ENCODE measurements at regions not wholly inside any gene's neighbourhood (a gene's known extent, or its start where the extent isn't known, plus 50 kb on each side); places are given as distances from the start of the nearest gene placed in this dataset.

DNA sequence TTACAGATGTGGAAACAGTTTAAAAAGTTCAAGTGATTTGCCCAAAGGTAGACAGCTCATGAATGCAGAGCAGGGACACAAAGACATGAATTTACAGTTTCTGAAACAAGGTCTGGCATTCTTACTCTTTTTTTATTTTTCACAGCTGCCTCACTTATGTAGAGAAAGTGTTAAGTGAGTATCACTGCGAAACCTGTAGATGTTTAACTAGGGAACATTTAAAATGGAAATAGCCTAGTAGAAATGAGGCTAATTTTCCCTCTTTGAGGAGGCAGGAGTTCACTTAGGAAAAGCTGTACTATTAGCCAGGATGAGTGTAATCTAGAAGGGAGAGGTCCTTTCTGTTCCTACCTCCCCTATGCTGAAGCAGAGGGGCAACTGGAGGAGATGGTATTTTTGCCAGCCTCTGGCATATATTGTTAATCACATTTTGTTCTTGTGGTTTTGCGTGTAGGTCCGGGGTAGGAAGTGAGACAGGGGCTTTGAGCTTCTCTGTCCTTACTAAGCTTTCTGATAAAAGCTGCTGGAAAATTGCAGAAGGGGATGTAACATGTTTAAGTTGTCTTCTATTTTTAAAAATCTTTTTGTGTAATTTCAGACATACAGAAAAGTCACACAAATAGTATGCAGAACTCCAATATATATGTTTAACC, 492.8 kb upstream of the NR3C2 start:
- H3K4me3 ChIP-seq = no peak overlapping the region
- intact Hi-C loops (cut with DNase I) = no loop called here
- TF ChIP-seq, protein P1, sequence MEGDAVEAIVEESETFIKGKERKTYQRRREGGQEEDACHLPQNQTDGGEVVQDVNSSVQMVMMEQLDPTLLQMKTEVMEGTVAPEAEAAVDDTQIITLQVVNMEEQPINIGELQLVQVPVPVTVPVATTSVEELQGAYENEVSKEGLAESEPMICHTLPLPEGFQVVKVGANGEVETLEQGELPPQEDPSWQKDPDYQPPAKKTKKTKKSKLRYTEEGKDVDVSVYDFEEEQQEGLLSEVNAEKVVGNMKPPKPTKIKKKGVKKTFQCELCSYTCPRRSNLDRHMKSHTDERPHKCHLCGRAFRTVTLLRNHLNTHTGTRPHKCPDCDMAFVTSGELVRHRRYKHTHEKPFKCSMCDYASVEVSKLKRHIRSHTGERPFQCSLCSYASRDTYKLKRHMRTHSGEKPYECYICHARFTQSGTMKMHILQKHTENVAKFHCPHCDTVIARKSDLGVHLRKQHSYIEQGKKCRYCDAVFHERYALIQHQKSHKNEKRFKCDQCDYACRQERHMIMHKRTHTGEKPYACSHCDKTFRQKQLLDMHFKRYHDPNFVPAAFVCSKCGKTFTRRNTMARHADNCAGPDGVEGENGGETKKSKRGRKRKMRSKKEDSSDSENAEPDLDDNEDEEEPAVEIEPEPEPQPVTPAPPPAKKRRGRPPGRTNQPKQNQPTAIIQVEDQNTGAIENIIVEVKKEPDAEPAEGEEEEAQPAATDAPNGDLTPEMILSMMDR (IDR thresholded peaks at IDR 0.05) = no peak
- TF ChIP-seq POLR2AphosphoS5 (IDR thresholded peaks at IDR 0.05; ENCODE audit: insufficient read depth in 1 of 2, low read depth in 1 of 2) = no peak
- no peak for TF ChIP-seq POLR2A (IDR thresholded peaks at IDR 0.05)

GRCh38 chr4:148926276-148927260, 484.4 kb upstream of the NR3C2 start:
- no peak for DNase-seq (ENCODE audit: extremely low spot score in 2 of 2)
- Histone ChIP-seq H3K36me3 (no peaks in the 10 kb centered on the region), H3K27me3 (no peaks in the 10 kb centered on the region), H3K4me1 (no peaks in the 10 kb centered on the region), H3K4me3 (no peak overlapping the region), H3K27ac (no peak overlapping the region), H3K9me3 (no peaks in the 10 kb centered on the region)
- TF ChIP-seq POLR2A (IDR thresholded peaks at IDR 0.05) = no peak
- TF ChIP-seq POLR2AphosphoS5 (IDR thresholded peaks at IDR 0.05; ENCODE audit: insufficient read depth in 1 of 2, low read depth in 1 of 2) = no peak
- TF ChIP-seq, protein P1 (IDR thresholded peaks at IDR 0.05) = no peak
- intact Hi-C loops (cut with DNase I) = no loop called here

More for the DNA sequence above, 492.8 kb upstream of the NR3C2 start:
- no peaks in the 10 kb centered on the region for H3K4me1 ChIP-seq
- H3K9me3 ChIP-seq = no peaks in the 10 kb centered on the region
- H3K36me3 ChIP-seq = no peaks in the 10 kb centered on the region
- no peaks in the 10 kb centered on the region for H3K27me3 ChIP-seq
- no peak overlapping the region for H3K27ac ChIP-seq
- DNase-seq (ENCODE audit: extremely low spot score in 2 of 2) = no peak

DNA sequence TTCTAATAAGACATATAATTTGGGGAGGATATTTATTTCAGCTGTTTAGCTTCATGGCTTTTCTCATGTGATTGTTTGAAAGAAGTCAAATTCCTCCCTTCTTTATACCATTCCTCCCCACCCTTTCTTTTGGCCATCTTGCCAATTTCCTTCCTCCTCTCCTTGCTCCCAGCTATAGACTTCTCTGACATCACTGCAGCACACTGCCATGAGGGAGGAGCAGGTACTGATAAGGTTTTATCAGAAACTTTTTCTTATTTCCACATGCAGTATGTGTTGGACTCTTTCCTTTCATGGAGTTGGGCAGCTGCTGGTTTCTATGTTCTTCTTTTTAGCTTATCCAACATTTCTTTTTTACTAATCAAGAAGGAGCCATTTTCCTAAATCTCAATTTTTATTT, 481.7 kb upstream of the NR3C2 start:
- H3K27ac ChIP-seq = no peak overlapping the region
- H3K36me3 ChIP-seq = no peaks in the 10 kb centered on the region
- H3K27me3 ChIP-seq = no peaks in the 10 kb centered on the region
- TF ChIP-seq POLR2A (IDR thresholded peaks at IDR 0.05) (no peak), POLR2AphosphoS5 (IDR thresholded peaks at IDR 0.05; ENCODE audit: insufficient read depth in 1 of 2, low read depth in 1 of 2) (no peak)
- TF ChIP-seq, protein P1 (IDR thresholded peaks at IDR 0.05) = no peak
- no peak for DNase-seq (ENCODE audit: extremely low spot score in 2 of 2)
- no peaks in the 10 kb centered on the region for H3K9me3 ChIP-seq
- intact Hi-C loops (cut with DNase I) = no loop called here
- no peaks in the 10 kb centered on the region for H3K4me1 ChIP-seq
- H3K4me3 ChIP-seq = no peak overlapping the region

GRCh38 chr4:148922497-148922896, 480.3 kb upstream of the NR3C2 start:
- Histone ChIP-seq H3K4me3 (no peak overlapping the region), H3K27me3 (no peaks in the 10 kb centered on the region), H3K9me3 (no peaks in the 10 kb centered on the region), H3K36me3 (no peaks in the 10 kb centered on the region), H3K27ac (no peak overlapping the region), H3K4me1 (no peaks in the 10 kb centered on the region)
- no peak for DNase-seq (ENCODE audit: extremely low spot score in 2 of 2)
- intact Hi-C loops (cut with DNase I) = no loop called here
- TF ChIP-seq POLR2AphosphoS5 (IDR thresholded peaks at IDR 0.05; ENCODE audit: insufficient read depth in 1 of 2, low read depth in 1 of 2) = no peak
- no peak for TF ChIP-seq POLR2A (IDR thresholded peaks at IDR 0.05)
- TF ChIP-seq, protein P1 (IDR thresholded peaks at IDR 0.05) = no peak

Data from vagina (tissue), 2 donors.